Liver (tissue), 8 donors: ENCODE measurements at regions not wholly inside any gene's neighbourhood (a gene's known extent, or its start where the extent isn't known, plus 50 kb on each side); places are given as distances from the start of the nearest gene placed in this dataset.

Source experiments
- DNase-seq: peaks from one replicate; pipeline ENCODE4 v3.0.0-alpha.2; 2017; ENCODE audit warnings: low spot score
- H3K27ac ChIP-seq, 2 donors: one replicate each; pipeline ENCODE4 v1.7.0; 2013; ENCODE audit warnings: inconsistent platforms in 2 of 2, low read length in 2 of 2, control low read depth in 1 of 2, low read depth in 1 of 2, mild to moderate bottlenecking in 1 of 2
- H3K27me3 ChIP-seq, 4 donors: one replicate each; pipeline versions ENCODE4 v1.6.1 to v1.7.0; 2013; ENCODE audit warnings: low read length in 3 of 4, inconsistent platforms in 1 of 4, mild to moderate bottlenecking in 1 of 4, moderate library complexity in 1 of 4; ENCODE audit not compliant: control insufficient read depth in 4 of 4, insufficient read depth in 4 of 4
- H3K36me3 ChIP-seq, 4 donors: one replicate each; pipeline versions ENCODE4 v1.6.1 to v1.7.0; 2013; ENCODE audit warnings: low read length in 3 of 4, mild to moderate bottlenecking in 3 of 4, low read depth in 1 of 4, moderate library complexity in 1 of 4; ENCODE audit not compliant: control insufficient read depth in 4 of 4, insufficient read depth in 3 of 4
- H3K4me1 ChIP-seq, 4 donors: one replicate each; pipeline versions ENCODE4 v1.6.1 to v1.7.0; 2013; ENCODE audit warnings: low read length in 3 of 4, mild to moderate bottlenecking in 3 of 4, moderate library complexity in 1 of 4; ENCODE audit not compliant: control insufficient read depth in 4 of 4, insufficient read depth in 4 of 4
- H3K4me3 ChIP-seq, 3 donors: one replicate each; pipeline versions ENCODE4 v1.6.1 to v1.7.0; 2013; ENCODE audit warnings: low read length in 3 of 3, control low read depth in 1 of 3, low read depth in 1 of 3, mild to moderate bottlenecking in 1 of 3
- H3K9ac ChIP-seq, 2 donors: one replicate each; pipeline ENCODE4 v1.7.0; 2013; ENCODE audit warnings: low read length in 2 of 2, mild to moderate bottlenecking in 2 of 2, moderate library complexity in 2 of 2, control low read depth in 1 of 2, low read depth in 1 of 2
- H3K9me3 ChIP-seq, 4 donors: one replicate each; pipeline versions ENCODE4 v1.6.1 to v1.7.0; 2013; ENCODE audit warnings: low read length in 3 of 4; ENCODE audit not compliant: control insufficient read depth in 4 of 4
- EGR1 ChIP-seq, 2 donors: IDR thresholded peaks; 2 replicates each; pipeline ENCODE4 v1.6.1; 2016 to 2018; ENCODE audit warnings: antibody characterized with exemption in 2 of 2, low read depth in 2 of 2
- HNF4A ChIP-seq, 2 donors: conservative IDR thresholded peaks; 2 replicates each; pipeline ENCODE4 v1.6.1; 2016; ENCODE audit warnings: antibody characterized with exemption in 2 of 2, mild to moderate bottlenecking in 2 of 2
- JUND ChIP-seq, 2 donors: IDR thresholded peaks; 2 replicates each; pipeline ENCODE4 v1.6.1; 2016; ENCODE audit warnings: antibody characterized with exemption in 2 of 2
- MAX ChIP-seq: IDR thresholded peaks from 2 replicates; pipeline ENCODE4 v1.6.1; 2016; ENCODE audit warnings: antibody characterized with exemption
- NR2F2 ChIP-seq: IDR thresholded peaks from 2 replicates; pipeline ENCODE4 v1.6.1; 2016; ENCODE audit warnings: antibody characterized with exemption
- RAD21 ChIP-seq, 2 donors: IDR thresholded peaks; 2 replicates each; pipeline ENCODE4 v1.6.1; 2016; ENCODE audit warnings: antibody characterized with exemption in 2 of 2, mild to moderate bottlenecking in 2 of 2
- TAF1 ChIP-seq: conservative IDR thresholded peaks from 2 replicates; pipeline ENCODE4 v1.6.1; 2016; ENCODE audit warnings: antibody characterized with exemption, mild to moderate bottlenecking
- YY1 ChIP-seq: IDR thresholded peaks from 2 replicates; pipeline ENCODE4 v1.6.1; 2016; ENCODE audit warnings: antibody characterized with exemption, mild to moderate bottlenecking
- WGBS: extraction: QIAGEN DNeasy Blood & Tissue Kit; methylation state at CpG from one replicate; pipeline ENCODE4 v1.1.7; 2013; 5-methylcytosine and 5-hydroxymethylcytosine counted together
- TF ChIP-seq, protein P1 (sequence below): fragments of 150-350 bp; IDR thresholded peaks from 2 replicates; pipeline ENCODE4 v1.5.1; 2017; ENCODE audit warnings: improper control_type of control experiment, low read depth, low read length; ENCODE audit not compliant: missing input control
- TF ChIP-seq, protein P2 (sequence below): IDR thresholded peaks from 2 replicates; pipeline ENCODE4 v1.6.1; 2016; ENCODE audit warnings: antibody characterized with exemption, mild to moderate bottlenecking
- donor health status: healthy.
- donor health status: healthy.
- donor health status: healthy.
- donor health status: healthy.
- donor health status: healthy.

- Histone ChIP-seq H3K4me1 (no peaks in the 10 kb centered on the region), H3K9ac (no peak overlapping the region), H3K4me3 (no peak overlapping the region), H3K36me3 (no peaks in the 10 kb centered on the region), H3K27me3 (peaks cover 0 to 3% (median 0%) of the 10 kb centered on the region in 4 donors), H3K27ac (no peak overlapping the region), H3K9me3 (peaks cover 0 to 2% (median under 1%) of the 10 kb centered on the region in 4 donors)
- DNase-seq = no peak
- TF ChIP-seq EGR1 (IDR thresholded peaks at IDR 0.05; ENCODE audit: low read depth in 2 of 2) (no peak), HNF4A (conservative IDR thresholded peaks at IDR 0.05) (no peak), NR2F2 (no peak), MAX (no peak)
- TF ChIP-seq, protein P1, sequence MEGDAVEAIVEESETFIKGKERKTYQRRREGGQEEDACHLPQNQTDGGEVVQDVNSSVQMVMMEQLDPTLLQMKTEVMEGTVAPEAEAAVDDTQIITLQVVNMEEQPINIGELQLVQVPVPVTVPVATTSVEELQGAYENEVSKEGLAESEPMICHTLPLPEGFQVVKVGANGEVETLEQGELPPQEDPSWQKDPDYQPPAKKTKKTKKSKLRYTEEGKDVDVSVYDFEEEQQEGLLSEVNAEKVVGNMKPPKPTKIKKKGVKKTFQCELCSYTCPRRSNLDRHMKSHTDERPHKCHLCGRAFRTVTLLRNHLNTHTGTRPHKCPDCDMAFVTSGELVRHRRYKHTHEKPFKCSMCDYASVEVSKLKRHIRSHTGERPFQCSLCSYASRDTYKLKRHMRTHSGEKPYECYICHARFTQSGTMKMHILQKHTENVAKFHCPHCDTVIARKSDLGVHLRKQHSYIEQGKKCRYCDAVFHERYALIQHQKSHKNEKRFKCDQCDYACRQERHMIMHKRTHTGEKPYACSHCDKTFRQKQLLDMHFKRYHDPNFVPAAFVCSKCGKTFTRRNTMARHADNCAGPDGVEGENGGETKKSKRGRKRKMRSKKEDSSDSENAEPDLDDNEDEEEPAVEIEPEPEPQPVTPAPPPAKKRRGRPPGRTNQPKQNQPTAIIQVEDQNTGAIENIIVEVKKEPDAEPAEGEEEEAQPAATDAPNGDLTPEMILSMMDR = no peak
- 45% methylated on average over 3 of the region's 3 CpGs for WGBS
Measured at GRCh38 chr10:105682911-105683310, 1041.8 kb downstream of the SORCS3 start.

DNA sequence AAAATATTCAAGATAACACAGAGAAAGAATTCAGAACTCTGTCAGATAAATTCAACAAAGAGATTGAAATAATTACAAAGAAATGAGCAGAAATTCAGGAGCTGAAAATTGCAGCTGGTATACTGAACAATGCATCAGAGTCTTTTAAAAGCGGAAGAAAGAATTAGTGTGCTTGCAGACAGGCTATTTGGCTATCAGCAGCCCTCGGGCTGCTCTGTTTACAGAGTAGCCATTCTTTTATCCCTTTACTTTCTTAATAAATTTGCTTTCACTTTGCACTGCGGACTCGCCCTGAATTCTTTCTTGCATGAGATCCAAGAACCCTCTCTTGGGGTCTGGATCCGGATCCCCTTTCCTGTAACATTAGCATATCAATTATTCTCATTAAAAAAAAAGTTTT lies 1040.0 kb downstream of the SORCS3 start:
- no peak for DNase-seq
- H3K9me3 ChIP-seq = peaks cover 0 to 2% (median under 1%) of the 10 kb centered on the region in 4 donors
- 36% methylated on average over 5 of the region's 5 CpGs for WGBS
- H3K27ac ChIP-seq = no peak overlapping the region
- no peaks in the 10 kb centered on the region for H3K36me3 ChIP-seq
- H3K9ac ChIP-seq = no peak overlapping the region
- TF ChIP-seq JUND (IDR thresholded peaks at IDR 0.05) = no peak
- TF ChIP-seq, protein P2, sequence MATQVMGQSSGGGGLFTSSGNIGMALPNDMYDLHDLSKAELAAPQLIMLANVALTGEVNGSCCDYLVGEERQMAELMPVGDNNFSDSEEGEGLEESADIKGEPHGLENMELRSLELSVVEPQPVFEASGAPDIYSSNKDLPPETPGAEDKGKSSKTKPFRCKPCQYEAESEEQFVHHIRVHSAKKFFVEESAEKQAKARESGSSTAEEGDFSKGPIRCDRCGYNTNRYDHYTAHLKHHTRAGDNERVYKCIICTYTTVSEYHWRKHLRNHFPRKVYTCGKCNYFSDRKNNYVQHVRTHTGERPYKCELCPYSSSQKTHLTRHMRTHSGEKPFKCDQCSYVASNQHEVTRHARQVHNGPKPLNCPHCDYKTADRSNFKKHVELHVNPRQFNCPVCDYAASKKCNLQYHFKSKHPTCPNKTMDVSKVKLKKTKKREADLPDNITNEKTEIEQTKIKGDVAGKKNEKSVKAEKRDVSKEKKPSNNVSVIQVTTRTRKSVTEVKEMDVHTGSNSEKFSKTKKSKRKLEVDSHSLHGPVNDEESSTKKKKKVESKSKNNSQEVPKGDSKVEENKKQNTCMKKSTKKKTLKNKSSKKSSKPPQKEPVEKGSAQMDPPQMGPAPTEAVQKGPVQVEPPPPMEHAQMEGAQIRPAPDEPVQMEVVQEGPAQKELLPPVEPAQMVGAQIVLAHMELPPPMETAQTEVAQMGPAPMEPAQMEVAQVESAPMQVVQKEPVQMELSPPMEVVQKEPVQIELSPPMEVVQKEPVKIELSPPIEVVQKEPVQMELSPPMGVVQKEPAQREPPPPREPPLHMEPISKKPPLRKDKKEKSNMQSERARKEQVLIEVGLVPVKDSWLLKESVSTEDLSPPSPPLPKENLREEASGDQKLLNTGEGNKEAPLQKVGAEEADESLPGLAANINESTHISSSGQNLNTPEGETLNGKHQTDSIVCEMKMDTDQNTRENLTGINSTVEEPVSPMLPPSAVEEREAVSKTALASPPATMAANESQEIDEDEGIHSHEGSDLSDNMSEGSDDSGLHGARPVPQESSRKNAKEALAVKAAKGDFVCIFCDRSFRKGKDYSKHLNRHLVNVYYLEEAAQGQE = no peak
- TF ChIP-seq, protein P1 = no peak
- no peak for TF ChIP-seq EGR1 (IDR thresholded peaks at IDR 0.05; ENCODE audit: low read depth in 2 of 2)
- TF ChIP-seq YY1 = no peak
- TF ChIP-seq TAF1 = no peak
- no peak for TF ChIP-seq HNF4A (conservative IDR thresholded peaks at IDR 0.05)
- no peak for TF ChIP-seq RAD21 (IDR thresholded peaks at IDR 0.05)
- H3K27me3 ChIP-seq = peaks cover 0 to 3% (median 0%) of the 10 kb centered on the region in 4 donors
- no peak overlapping the region for H3K4me3 ChIP-seq
- H3K4me1 ChIP-seq = no peaks in the 10 kb centered on the region
